DMS53 (cell line): ENCODE measurements at regions not wholly inside any gene's neighbourhood (a gene's known extent, or its start where the extent isn't known, plus 50 kb on each side); places are given as distances from the start of the nearest gene placed in this dataset.

Experiments
- DNase-seq: peaks from one replicate; lab custom pipeline; 2025; lab: John Stamatoyannopoulos, UW

DNA sequence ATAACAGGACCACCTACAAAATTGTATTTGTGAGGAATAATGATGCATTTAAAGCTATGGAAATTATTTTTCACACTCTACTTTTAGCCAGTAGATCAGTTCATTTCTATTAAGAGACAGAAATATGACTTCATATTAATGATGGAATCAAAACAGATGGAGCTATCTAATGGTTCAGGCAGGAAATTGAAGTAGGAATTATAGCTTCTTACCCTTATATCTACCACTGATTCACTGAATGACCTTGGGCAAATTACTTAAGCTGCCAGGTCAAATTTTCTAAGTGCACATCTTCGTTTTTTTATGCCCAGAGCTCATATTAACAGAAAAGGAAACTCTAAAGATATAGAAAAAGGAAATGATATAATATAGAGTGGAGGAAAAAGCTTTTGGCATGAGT, 323.1 kb downstream of the PCDH10 start:
- DNase-seq = no peak

DNA sequence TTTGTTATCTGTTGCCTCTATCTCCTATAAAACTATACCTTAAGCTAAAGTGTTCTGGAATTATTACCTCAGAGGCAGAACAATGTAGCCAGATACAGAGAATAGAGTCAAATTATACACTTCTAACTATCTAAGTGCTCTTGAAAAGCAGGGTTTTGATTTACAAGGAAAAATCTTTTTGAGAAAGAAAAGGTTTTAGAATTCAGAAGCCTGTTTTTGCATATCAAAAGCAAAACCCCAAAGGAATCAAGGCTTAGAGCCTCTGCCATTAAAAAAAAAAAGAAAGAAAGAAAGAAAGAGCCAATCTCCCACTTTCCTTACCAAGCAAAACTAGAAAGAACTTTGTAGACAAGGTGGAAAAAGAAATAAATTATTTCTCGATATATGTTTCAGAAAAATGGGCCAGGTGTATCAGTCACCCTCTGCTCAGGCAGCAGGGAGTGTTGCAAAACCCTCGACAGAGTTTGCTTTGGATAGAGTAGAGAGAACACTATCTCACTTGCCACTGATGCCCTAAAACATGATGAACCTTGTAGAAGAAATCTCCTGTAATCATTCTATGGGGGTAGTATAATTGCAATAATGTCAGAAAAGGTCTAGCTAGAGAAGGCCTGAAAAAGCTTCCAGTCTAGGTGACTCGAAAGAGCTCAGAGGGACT, 318.3 kb downstream of the PCDH10 start:
- DNase-seq = no peak

DNA sequence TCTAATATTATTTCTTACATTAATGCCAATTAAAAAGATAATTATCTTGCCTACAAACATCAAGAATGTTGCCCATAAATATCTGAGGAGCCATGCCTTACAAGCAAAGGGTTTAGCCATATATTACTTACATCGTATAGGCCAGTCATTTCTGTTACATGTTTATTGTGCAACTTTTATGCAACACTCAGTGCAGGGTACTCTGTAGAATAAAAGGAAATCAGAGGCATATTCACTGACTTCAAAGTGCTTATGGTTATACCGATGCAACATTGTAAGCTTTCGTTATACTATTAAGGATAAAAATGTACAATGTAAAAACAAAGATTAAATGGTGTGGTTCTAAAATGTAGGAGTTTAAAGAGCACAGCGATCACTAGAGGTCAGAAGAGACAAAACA, 315.9 kb downstream of the PCDH10 start:
- no peak for DNase-seq

DNA sequence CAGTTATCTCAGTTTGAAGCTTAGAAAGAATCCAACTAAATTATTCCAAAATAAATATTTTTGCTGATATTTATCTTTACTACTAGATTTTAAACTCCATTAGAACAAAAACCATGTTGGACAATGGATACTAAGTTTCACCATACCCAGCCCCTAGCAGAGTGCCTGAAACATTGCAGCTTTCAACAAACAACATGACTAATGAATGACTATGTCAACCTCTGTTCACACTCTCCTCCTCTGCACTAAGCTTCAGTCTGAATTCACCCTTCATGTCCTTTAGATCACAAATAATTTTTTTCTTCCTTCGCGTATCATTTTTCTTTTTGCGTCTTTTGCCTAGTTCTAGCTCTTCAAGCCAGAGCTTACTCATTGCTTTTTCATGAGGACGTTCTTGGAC, 315.2 kb downstream of the PCDH10 start:
- no peak for DNase-seq

DNA sequence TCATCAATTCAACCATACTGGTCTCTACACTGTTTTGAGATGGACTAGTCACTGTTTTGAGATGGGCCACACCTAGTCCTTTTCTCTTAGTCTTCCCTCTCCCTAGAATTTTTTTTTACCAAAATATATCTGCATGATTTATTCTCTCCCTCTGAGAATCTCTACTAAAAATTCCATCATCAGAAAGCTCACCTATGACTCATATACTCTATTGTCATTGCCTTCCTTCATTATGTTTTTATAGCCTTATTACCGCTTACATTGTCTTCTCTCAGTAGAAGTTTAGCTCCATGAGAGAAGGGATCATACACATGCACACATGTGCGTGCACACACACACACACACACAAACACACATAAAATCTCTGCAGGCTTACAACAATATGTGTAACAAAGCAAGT, 303.6 kb downstream of the PCDH10 start:
- DNase-seq = no peak

DNA sequence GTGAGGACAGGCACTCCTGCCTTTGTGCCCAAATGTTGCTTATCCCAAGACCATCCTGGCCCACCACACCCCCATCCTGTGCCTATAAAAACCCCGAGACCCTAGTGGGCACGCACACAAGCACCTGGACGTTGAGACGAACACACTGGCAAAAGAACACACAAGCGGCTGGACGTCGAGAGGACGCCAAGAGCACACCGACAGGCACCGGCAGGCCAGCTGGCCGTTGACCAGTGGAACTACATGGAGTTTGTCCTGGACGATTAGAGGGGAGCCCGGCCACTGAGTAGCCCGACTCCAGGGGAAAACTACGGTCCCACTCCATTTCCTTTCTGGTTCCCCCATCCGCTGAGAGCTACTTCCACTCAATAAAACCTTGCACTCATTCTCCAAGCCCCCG, 301.7 kb downstream of the PCDH10 start:
- no peak for DNase-seq

DNA sequence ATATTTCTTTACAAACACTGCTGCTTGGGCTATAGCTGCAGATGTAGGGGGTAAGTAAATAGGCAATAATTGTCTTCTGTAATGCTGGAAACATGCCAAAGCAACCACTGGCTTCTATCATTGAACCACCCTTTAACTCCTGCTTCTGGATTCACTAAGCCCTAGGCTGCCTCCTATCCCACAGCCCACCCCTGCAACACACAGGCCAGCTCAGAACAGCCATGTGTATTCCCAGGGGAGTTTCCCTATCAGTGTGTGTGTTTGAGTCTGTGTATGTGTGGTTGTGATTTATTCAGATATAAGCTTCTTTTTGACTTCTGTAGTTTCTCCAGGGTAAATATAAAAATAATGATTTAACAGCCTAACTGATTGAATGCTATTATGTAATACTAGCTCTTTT, 291.3 kb downstream of the PCDH10 start:
- no peak for DNase-seq

DNA sequence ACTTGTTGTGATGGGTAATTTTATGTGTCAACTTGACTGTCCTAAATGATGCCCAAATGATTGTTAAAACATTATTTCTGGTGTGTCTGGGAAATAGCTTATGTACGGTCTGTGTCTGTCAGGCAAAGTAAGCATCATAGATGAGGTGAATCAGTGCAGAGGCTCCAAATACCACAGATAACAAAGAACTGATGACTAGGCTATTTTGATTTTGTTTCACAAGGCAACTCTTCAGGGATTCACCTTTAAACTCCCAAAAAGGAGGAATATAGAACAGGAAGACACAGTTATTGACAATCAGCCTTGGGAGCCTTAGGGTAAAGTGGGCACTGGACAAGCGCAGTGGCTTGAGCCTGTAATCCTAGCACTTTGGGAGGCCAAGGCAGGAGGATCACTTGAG, 290.7 kb downstream of the PCDH10 start:
- DNase-seq = no peak

DNA sequence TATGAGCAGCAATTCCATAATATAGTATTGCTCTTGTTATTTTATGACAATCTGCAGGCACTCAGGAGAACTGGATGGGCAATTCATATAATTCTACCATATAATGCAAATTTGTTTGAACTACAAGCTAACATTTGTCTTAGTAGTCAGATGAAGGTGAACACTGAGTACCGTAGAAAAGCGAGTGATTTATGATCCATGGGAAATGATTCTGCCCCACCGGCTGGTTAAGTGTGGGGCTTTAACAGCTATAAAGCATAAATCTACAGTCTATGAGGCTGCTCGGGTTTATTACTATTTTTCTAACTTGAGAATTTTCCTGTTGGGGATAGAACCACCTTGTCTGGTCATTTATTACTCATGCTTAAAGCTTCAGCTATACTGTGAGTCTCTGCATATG, 275.5 kb downstream of the PCDH10 start:
- no peak for DNase-seq

DNA sequence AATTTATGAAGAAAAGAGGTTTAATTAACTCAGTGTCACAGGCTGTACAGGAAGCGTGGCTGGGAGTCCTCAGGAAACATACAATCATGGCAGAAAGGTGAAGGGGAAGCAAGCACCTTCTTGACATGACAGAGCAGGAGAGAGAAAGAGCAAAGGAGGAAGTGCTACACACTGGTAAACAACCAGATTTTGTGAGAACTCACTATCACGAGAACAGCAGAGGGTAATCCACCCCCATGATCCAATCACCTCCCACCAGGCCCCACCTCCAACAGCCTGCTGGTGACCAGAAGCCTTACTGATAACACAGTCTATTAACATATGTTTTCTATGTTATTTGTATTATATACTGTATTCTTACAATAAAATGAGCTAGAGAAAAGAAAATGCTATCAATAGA, 254.8 kb downstream of the PCDH10 start:
- no peak for DNase-seq

DNA sequence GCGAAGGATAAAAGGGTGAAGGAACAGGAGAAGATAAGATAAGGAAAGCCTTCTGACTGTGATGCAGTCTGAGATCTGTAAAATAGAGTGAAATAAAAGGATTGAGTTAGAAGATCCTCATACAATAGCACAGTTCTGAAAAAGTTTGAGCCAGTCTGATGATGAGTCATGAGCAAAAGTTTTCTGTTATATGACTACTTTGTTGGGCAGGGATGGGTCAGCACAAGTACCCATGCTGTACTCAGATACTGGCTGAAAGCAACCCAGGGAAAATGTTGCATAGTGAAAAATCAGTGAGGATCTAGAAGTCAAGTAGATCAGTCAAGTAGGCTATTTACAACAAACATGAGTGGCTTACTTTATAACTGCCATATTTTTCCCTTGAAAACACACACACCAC, 253.5 kb downstream of the PCDH10 start:
- no peak for DNase-seq

DNA sequence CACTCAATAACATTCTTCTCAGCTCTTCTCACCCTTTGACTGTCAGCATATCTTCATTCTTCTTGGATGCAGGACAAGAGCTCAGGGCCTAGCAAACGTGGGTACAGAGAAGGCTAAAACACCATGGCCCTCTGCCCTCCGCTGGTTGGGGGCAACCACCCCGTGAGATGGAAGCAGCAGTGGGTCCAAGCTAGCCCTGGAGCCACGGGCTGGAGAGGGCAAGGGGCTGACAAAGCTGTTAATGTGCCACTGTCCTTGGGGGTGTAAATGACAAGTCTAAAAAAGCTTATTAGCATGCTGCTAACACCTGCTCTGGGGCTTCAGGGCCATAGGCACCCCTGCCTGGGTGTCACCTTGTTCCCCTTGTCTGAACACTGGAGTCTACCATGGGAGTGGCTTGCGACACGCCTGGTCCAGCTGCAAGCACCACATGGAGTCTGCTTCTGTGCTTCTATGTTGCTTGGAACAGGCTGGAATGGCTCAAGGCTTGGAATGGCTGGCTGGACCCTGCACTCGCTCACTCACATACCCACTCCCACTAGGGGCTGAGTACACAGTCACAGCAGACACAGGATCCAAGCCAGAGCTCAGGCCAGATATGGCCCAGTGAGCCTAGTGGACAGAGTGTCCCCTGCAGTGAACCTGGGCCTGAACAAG, 246.0 kb downstream of the PCDH10 start:
- no peak for DNase-seq

DNA sequence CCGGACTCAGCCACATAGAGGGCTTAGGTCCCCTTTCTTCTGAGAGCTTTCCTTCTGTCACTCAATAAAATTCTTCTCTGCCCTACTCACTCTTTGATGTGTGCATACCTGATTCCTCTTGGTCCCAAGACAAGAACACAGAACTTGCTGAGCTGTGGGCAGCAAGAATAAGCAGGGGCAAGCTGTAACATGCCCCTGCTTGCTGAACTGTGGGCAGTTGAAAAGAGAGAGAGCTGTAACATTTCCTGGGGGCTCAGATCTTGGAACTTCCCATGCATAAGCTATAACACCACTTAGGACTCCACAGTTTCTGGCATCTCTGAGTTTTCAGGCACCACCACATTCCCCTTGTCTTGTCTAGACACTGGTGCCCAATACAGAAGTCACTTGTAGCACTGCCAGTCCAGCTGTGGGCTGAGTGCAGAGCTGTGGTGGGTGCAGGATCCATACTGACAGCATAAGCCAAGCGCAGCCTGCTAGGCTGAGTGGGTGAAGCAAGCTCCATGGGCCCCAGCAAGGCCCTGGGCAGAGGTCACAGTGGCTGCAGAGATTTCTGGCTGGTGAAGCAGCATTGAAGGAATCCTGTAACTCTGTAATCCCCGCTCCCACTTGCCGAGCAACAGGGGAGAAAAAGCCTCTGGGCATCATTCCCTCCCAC, 241.2 kb downstream of the PCDH10 start:
- no peak for DNase-seq

DNA sequence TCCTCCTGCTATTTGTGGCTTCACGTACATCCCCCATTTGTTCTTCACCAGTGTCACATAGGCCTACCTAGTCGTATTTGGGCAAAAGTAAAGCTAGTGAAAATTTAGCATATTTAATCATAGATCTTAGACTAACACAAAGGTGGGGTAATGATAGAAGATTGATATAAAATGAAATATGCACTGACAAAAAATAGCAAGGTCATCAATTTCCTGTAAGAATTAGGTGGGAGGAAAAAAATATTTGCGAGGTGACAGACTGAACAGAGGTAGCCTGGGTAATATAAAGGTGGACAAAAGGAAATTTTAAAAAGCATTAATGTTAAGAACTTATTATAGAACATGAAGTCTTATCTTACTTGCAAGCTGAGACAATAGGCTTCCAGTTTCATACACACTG, 239.9 kb downstream of the PCDH10 start:
- DNase-seq = no peak

DNA sequence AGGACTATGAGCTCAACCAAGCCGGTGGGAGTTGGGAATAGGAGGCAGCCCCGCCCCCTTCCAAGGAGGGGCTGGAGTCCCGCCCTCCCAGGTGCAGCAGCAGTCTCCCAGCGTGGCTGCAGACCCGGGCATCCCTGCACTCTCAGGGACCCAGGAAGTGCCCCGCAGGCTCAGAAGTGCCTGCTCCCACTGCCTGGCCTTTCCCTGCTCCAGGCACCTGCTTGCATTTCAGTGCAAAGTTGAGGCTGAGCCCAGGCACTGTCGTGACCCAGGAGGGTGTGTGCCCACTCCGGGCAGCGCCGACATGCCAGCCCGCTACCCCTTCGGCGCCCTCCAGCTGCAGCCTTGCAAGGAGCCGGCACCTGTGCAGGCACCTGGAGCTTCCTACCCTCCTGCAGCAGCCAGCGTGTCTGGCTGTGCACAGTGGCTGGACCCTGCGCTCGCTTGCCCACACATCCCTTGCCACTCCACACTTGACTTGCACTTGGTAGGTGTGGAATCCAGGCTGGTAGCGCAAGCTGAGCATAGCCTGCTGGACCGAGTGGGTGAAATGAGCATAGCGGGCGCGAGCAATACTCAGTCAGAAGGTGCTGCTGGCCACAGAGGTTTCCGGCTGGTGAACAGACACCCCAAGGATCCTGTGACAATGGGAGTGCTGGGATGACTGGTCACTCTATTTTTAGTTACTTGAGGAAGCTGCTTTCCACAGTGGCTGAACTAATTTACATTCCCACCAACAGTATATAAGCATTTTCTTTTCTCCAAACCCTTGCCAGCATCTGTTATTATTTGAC, 236.3 kb downstream of the PCDH10 start:
- no peak for DNase-seq

DNA sequence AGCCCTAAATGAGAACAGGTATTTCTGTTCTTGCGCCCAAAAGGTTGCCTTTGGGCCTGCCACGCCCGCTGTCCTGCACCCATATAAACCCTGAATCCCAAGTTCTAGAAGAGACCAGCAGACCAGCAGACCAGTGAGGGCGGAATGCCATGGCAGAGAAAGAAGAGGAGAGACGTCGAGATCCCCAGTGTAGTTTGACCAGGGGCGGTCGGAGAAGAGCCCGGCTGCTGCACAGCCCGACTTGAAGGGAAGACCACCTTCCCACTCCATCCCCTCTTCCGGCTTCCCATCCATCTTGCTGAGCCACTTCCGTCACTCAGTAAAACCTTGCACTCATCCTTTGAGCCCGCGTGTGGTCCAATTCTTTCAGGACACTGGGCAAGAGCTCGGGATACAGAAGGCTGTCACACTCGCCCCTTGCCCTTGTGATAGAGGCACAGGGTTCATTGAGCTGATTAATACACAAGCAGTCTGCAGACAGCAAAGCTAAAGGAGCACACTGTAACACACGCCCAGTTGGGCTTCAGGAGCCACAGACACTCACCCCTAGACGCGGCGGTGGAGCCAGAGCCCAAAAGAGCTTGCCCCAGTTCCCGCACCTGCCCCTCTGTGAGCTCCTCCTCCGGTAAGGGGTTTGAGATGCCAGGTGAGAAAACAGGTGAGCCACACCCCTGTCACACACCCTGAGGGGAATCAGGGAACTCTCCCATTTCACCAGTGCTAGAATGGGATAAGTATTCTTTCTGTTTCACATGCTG, 230.8 kb downstream of the PCDH10 start:
- DNase-seq = no peak

DNA sequence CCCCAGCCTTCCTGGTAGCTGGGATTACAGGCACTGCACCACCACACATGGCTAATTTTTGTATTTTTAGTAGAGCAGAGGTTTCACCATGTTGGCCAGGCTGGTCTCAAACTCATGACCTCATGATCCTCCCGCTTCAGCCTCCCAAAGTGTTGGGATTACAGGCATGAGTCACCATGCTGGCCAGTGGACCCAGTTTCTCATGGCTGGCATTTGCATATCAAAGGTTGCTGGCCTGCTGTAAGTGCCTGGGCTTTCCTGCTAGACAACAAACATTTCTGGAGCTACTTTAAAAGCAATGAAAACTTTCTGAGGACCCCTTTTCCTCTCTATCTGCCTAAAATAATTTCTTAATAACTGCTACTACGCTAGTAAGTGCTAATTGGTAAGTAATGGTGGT, 228.2 kb downstream of the PCDH10 start:
- DNase-seq = peak; percentile 0

DNA sequence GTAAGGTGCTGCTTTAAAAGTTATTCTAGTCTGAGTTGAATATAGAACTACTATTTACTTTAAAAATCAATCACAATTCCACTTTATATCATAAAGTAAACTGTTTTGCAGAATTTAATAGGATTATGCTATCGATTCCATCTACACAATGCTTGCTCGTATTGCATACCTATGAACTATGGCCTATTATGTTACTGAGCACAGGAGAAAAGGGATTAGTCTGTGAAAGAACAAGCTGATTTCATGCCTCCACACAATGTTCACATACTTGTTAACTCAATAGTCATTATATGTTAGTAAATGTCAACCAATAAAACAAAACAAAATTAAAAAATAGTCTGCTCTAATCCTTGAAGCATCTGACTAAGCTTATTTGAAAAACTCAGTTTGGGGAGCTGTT, 223.6 kb downstream of the PCDH10 start:
- DNase-seq = no peak

DNA sequence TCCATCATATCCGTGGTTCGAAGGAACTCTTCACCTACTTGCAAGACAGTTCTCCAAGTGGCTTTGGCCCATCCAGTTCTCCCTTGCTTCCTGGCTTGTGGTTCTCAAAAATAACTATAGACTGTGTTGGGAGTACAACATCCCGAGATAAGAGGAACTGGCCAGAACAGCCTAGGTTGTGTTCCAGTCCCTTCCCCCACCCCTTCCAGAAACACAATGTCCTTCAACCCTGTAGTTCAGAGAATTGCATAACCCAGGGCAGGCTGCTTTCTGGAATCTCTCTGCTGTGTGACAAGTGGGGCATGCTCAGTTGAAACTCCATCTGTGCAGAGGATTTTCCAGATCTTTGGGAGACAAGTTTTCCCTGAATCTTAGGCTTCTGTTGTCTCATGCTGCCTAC, 206.5 kb downstream of the PCDH10 start:
- no peak for DNase-seq

DNA sequence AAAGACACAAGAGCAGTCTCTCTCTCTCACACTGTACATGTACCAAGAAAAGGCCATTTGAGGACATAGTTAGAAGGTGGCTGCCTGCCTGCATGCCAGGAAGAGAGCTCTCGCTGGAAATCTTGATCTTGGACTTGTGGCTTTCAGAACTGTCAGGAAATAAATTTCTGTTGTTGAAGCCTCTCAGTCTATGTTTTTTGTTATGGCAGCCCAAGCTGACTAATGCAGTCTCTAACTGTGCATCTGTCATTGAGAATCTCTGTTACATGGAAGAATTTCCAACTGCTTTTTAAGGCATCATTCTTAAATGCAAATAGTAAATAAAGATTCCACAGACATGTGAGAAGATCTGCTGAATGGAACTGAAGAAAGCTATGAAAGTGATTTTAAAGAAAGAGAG, 198.3 kb downstream of the PCDH10 start:
- no peak for DNase-seq

DNA sequence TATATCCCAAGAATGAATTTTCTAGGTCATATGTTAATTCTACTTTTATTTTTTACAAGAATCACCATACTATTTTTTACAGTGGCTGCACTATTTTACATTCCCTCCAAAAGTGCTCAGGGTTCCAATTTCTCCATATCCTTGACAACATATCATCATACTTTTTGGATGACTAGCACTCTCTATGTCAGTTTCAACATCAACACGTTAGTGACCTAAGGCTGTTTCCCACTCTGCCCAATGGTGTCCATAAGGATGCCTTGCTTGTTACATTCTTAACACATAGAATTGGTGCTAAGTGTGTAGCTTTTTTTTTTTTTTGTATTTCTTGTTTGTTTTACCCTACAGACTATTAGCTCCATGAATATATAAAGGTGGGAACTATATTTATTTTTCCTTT, 175.4 kb downstream of the PCDH10 start:
- no peak for DNase-seq

DNA sequence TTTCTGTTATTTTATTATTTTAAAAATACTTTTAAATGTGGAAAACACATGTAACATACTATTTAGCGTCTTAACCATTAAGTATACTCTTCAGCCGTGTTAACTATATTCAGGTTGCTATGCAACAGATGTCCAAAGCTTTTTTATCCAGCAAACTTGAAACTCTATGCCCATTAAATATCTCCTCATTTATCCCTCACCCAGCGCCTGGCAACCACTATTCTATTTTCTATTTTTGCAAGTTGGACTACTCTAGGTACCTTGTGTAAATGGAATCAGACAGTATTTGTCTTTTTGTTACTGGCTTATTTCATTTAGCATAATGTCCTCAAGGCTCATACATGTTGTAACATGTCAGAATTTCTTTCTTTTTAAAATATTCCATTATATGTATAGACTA, 174.6 kb downstream of the PCDH10 start:
- no peak for DNase-seq
